ENCODE measurements at regions not wholly inside any gene's neighbourhood (a gene's known extent, or its start where the extent isn't known, plus 50 kb on each side); places are given as distances from the start of the nearest gene placed in this dataset.

GRCh38 chr2:238650536-238650935 lies 197.3 kb upstream of the TWIST2 start:
- DNase-seq (no peak), ATAC-seq (no peak)
- no peak overlapping the region for H3K4me3 ChIP-seq
- TF ChIP-seq CTCF (IDR thresholded peaks at IDR 0.05) (no peak), POLR2A (IDR thresholded peaks at IDR 0.05) (no peak)
- no peaks in the 10 kb centered on the region for H3K4me1 ChIP-seq
- no peak overlapping the region for H3K27ac ChIP-seq
- no peaks in the 10 kb centered on the region for H3K9me3 ChIP-seq
- no peaks in the 10 kb centered on the region for H3K36me3 ChIP-seq
- intact Hi-C loops (cut with DNase I), result no loop called here
- 53% methylated on average over 4 of the region's 5 CpGs for WGBS (ENCODE audit: insufficient coverage, low coverage, low lambda C conversion rate, missing lambda C conversion rate)
- no peaks in the 10 kb centered on the region for H3K27me3 ChIP-seq

- intact Hi-C loops (cut with DNase I), result no loop called here
- Histone ChIP-seq H3K36me3 (no peaks in the 10 kb centered on the region), H3K9me3 (no peaks in the 10 kb centered on the region), H3K27me3 (no peaks in the 10 kb centered on the region), H3K27ac (no peak overlapping the region), H3K4me3 (no peak overlapping the region), H3K4me1 (no peaks in the 10 kb centered on the region)
- DNase-seq (no peak), ATAC-seq (no peak)
- TF ChIP-seq POLR2A (IDR thresholded peaks at IDR 0.05), result no peak
- no peak for TF ChIP-seq CTCF (IDR thresholded peaks at IDR 0.05)
- WGBS (ENCODE audit: insufficient coverage, low coverage, low lambda C conversion rate, missing lambda C conversion rate), result 61% methylated on average over 3 of the region's 5 CpGs
These were observed 196.4 kb upstream of the TWIST2 start for GRCh38 chr2:238651306-238652052.

GRCh38 chr2:238652053-238652770 lies 195.7 kb upstream of the TWIST2 start:
- Histone ChIP-seq H3K36me3 (no peaks in the 10 kb centered on the region), H3K4me3 (no peak overlapping the region), H3K27me3 (no peaks in the 10 kb centered on the region), H3K27ac (no peak overlapping the region), H3K4me1 (no peaks in the 10 kb centered on the region), H3K9me3 (no peaks in the 10 kb centered on the region)
- no peak for ATAC-seq
- intact Hi-C loops (cut with DNase I), result no loop called here
- no peak for DNase-seq
- TF ChIP-seq CTCF (IDR thresholded peaks at IDR 0.05) (no peak), POLR2A (IDR thresholded peaks at IDR 0.05) (no peak)
- WGBS (ENCODE audit: insufficient coverage, low coverage, low lambda C conversion rate, missing lambda C conversion rate), result 86% methylated on average over 5 of the region's 15 CpGs

DNA sequence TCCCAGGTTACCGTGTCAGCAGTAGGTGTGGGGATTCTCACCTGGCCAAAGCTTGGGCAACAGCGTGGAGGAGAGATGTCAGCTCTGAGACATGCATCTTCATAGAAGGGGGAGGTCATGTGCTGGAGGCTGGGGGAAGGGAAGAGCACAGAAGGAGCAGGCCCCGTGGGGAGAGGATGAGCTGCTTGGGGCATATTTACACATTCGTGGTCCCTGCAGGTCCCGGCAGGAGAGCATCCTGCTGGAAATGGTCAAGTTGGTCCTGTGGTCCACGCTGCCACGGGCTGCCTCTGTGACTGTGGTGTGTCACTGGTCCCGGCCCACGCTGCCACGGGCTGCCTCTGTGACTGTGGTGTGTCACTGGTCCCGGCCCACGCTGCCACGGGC lies 195.1 kb upstream of the TWIST2 start:
- no peak for TF ChIP-seq CTCF (IDR thresholded peaks at IDR 0.05)
- Histone ChIP-seq H3K4me3 (no peak overlapping the region), H3K4me1 (no peaks in the 10 kb centered on the region), H3K27ac (no peak overlapping the region), H3K9me3 (no peaks in the 10 kb centered on the region), H3K27me3 (no peaks in the 10 kb centered on the region), H3K36me3 (no peaks in the 10 kb centered on the region)
- DNase-seq, result no peak
- ATAC-seq, result no peak
- 90% methylated on average over 2 of the region's 13 CpGs for WGBS (ENCODE audit: insufficient coverage, low coverage, low lambda C conversion rate, missing lambda C conversion rate)
- intact Hi-C loops (cut with DNase I), result no loop called here
